SK-N-SH treated with all-trans-retinoic acid at 6 μM for 48 hours (cell line): ENCODE measurements at regions not wholly inside any gene's neighbourhood (a gene's known extent, or its start where the extent isn't known, plus 50 kb on each side); places are given as distances from the start of the nearest gene placed in this dataset.

Experiments used
- TOX ChIP-seq: fragments of 250-450 bp; sonication (Bioruptor Pico); IDR thresholded peaks from 2 replicates; pipeline ENCODE4 v1.8.0; 2021; ENCODE audit warnings: mild to moderate bottlenecking, moderate library complexity, borderline replicate concordance
- ZFP30 ChIP-seq: fragments of 450-650 bp; formaldehyde crosslinking; IDR thresholded peaks from 2 replicates; pipeline ENCODE4 v1.5.0; 2022; ENCODE audit warnings: mild to moderate bottlenecking, moderate library complexity
- TF ChIP-seq, protein P1 (sequence below): fragments of 250-450 bp; sonication (Bioruptor Pico); IDR thresholded peaks from 2 replicates; pipeline ENCODE4 v1.8.0; 2020; ENCODE audit warnings: mild to moderate bottlenecking, moderate library complexity, borderline replicate concordance

DNA sequence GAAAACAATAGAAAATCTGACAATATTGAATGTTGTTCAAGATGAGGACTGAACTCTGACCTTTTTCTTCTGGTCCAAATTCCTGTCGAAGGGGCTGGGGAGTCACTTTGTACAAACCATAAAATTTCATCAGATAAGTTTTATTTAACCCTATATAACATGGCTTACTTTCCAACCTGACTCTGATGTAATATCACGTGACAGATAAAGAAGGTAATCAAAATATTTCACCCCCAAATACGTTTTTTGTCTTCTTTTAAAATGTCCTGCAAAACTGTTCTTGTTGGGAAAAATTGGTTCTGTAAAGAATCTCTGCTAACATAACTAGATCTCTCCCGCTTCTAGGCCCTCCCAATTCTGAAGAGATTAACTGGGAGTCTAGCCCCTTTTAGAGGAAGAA, 90.9 kb upstream of the MDFIC start:
- TF ChIP-seq ZFP30 (CRISPR knock-in tag) (no peak), TOX (CRISPR knock-in tag) (no peak)
- TF ChIP-seq, protein P1, sequence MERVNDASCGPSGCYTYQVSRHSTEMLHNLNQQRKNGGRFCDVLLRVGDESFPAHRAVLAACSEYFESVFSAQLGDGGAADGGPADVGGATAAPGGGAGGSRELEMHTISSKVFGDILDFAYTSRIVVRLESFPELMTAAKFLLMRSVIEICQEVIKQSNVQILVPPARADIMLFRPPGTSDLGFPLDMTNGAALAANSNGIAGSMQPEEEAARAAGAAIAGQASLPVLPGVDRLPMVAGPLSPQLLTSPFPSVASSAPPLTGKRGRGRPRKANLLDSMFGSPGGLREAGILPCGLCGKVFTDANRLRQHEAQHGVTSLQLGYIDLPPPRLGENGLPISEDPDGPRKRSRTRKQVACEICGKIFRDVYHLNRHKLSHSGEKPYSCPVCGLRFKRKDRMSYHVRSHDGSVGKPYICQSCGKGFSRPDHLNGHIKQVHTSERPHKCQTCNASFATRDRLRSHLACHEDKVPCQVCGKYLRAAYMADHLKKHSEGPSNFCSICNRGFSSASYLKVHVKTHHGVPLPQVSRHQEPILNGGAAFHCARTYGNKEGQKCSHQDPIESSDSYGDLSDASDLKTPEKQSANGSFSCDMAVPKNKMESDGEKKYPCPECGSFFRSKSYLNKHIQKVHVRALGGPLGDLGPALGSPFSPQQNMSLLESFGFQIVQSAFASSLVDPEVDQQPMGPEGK = no peak
